Stimulated activated CD4-positive, alpha-beta T cell treated with anti-CD3 and anti-CD28 coated beads, Interleukin-2, amount 100 ng/mL, for 4 hours (primary cell): ENCODE measurements at regions not wholly inside any gene's neighbourhood (a gene's known extent, or its start where the extent isn't known, plus 50 kb on each side); places are given as distances from the start of the nearest gene placed in this dataset.

Experiments used
- DNase-seq: peaks from one replicate; pipeline ENCODE4 v3.0.0-alpha.2; 2020; ENCODE audit warnings: low read depth

GRCh38 chr9:79312686-79313421, 258.9 kb upstream of the TLE4 start:
- DNase-seq, result no peak

- no peak for DNase-seq
These were observed 246.3 kb upstream of the TLE4 start for GRCh38 chr9:79325501-79325900.

GRCh38 chr9:79329861-79330260, 241.9 kb upstream of the TLE4 start:
- DNase-seq, result no peak

DNA sequence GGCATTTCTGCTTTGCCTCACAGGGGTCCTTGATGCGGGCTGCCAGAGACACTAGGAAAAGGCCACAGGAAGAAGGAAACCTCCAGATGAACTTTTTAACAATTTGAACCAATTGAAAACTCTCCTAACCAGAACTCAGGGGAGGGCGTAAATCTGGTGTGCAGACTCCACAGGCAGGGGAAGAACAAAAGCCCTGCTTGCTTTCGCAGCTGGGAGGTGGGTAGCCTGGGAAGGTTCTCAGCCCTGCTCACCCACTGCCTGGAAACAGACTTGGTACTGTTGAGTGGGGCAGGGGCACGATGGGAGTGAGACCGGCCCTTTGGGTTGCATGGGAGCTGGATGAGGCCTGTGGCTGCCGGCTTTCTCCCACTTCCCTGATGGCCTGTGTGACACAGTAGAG, 237.8 kb upstream of the TLE4 start:
- no peak for DNase-seq

DNA sequence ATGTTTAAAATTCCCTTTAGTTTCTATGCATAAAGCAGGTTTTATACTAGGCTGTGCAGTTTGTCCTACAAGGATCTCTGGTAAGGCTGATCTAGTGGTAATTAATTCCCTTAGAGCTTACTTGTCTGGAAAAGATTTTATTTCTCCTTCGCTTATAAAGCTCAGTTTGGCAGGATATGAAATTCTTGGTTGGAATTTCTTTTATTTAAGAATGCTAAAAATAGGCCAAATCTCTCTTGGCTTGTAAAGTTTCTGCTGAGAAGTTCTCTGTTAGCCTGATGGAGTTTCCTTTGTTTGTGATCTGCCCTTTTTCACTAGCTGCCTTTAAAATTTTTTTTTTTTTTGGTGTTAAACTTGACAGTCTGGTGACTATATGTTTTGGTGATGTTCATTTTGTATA, 237.1 kb upstream of the TLE4 start:
- DNase-seq, result no peak

DNA sequence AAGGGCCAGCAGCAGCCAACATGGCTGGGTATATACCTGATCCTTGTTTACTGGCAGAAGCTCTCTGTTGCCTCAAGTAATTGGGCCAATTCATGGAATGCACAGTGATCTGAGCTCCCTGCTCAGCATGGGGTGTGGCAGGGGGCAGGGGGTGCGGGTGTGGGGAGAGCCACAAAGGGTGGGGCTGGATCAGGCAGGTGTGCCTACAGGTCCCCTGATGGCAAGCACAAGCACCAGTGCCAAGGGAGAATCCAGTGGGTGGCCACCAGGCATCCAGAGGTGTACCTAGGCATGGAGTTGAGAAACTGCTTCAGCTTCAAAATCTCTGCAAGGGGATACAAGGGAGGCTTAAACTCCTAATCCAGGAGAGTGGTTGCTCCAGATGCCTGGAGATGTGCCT, 235.8 kb upstream of the TLE4 start:
- DNase-seq, result no peak

DNA sequence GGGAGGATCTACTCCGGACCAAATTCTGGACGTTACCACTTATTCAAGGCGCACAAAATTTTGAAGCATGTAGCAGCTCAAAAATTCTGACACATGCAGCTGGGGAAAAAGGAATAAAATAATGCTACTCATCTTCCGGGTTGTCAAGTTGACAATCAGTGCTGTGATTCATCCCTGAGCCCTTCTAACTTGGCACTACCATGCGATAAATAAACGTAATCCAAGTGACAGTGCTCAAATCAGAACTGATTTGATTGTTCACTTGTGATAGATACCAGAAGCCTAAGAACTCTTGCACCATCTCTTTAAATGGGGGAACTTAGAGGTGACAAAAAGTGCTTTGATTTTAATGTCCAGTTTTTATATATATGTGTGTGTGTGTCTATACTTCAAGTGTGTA, 230.2 kb upstream of the TLE4 start:
- DNase-seq, result no peak

GRCh38 chr9:79346350-79347020, 225.3 kb upstream of the TLE4 start:
- DNase-seq, result no peak

- DNase-seq, result no peak
These were observed 219.4 kb upstream of the TLE4 start for GRCh38 chr9:79352322-79352721.

DNA sequence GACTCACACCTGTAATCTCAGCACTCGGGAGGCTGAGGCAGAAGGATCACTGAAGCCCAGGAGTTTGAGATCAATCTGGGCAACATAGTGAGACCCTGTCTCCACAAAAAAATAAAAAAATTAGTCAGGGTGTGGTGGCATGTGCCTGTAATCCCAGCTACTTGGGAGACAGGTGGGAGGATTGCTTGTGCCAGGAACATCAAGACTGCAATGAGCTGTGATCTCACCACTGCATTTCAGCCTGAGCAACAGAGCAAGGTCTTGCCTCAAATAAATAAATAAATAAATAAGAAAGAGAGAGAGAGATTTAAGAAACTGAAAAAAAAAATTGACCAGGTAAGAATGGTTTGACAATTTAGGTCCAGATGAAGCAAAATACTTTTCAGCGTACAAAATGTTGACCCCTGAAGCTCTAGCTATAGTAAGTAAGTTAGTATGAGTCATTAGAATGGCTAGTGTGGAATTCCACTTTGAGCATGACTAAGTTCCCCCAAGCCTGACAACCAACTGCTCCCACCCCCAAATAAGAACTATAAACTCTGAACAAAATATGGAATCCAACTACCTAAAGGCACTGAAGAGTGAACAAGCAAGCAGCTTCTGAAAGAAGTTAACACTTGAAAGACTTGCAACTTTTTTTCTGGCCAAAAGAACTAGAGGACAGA, 217.8 kb upstream of the TLE4 start:
- no peak for DNase-seq

- no peak for DNase-seq
These were observed 214.6 kb upstream of the TLE4 start for GRCh38 chr9:79357194-79357593.

DNA sequence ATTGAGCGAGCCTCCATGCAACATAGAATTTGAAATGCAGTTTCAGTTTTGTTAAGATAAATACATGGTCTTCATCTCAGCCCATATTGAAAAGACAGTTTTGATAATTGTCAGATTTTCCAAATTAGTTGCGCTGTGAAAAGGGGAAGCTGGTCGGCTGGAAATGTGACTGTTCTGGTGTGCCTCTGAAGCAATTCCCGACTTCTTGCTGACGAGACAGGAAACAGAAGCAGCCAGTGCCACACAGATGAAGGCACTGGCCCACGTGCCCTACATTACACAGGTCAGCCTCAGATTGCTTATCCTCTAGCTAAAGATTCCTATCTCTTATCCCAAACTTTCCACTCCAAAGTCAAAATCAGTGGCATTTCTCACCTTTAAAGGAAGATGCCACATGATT, 214.1 kb upstream of the TLE4 start:
- no peak for DNase-seq

- no peak for DNase-seq
These were observed 211.1 kb upstream of the TLE4 start for GRCh38 chr9:79360387-79361347.

DNA sequence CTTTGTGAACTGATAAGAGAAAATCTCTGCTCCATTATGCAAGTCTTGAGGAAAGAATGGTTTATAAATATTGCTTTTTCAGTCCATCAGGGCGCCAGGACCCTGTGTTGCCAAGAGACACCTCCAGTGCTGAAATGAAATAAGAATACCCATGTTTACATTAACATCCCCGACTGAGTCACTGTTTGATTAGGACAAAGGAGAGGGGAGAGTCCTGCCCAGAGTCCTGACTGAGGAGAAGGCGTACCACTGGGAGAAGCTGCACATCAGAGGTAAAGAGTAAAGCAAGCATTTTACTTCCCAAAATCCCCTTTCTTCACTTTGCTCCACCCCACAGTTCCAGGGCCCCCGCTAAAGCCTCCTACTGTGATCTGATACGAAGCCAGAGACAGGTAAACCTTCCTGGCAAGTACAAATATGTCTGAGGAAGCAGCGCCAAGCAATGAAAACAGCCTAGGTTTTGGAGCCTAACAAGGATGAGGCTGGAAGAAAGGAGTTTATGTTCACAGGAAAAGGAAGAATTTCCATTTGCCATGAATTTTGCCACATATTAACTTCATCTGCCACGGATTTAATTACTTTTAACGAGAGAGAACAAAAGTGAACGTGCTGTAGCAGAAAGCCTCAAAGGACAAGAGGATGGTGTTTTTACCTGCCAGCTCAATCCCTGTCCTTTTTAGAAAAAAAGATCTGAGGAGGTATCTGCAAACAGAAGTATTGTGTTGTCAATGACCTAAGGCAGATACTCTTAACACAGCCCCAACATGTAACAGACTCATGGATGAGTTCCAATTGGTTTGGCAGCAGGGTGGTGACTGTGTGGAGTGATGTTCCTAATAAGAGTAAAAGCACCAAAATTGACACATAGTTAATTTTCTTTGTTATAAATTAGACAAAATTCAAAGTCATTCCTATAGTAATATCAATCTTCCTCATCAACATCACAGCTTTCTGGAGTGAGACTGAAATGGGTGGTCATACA, 209.4 kb upstream of the TLE4 start:
- no peak for DNase-seq

GRCh38 chr9:79369676-79370075, 202.1 kb upstream of the TLE4 start:
- no peak for DNase-seq

- DNase-seq, result no peak
These were observed 200.5 kb upstream of the TLE4 start for GRCh38 chr9:79371301-79371700.

GRCh38 chr9:79371948-79372555, 199.7 kb upstream of the TLE4 start:
- DNase-seq, result no peak

DNA sequence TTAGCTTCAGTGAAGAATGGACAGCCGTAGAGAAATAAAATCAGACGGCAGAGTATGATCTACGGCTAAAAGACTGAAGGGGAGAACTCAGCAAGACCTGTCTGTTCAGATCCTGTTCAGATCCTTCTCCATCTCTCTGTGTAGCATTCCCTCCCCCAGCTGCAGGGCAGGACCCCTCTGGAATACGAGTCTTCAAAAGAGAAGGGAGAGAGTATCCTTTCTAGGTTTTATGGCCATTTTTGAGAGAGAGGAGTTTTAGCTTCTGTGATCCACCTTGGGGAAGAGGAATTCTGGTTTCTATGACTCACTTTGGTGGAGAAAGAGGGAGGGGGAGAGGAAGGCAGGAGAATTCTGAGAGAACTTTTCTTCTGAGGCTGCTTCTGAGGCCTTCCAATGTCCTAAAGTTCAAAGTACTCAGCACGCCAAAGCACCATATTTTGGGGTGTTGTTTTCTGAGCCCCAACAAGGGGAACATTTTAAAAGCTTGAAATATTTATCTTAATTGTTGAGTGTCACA, 194.4 kb upstream of the TLE4 start:
- no peak for DNase-seq

DNA sequence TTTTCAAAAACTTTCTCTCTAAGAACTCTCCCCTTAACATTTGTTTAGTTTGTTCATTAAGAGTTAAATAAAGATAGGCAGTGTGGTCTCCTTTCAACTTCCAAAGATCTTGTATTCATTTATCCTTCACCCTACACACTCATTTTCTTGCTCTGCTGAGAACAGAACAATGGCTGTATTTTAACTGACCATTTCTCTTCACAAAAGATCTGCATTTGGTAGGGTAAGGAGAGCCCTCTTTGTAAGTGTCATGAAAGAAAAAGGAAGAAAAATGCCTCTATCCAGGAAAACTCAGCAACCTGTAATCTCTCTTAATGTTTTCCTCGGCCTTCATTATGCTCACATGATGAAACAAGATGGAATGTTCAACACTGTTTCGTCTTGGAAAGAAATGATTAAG, 193.7 kb upstream of the TLE4 start:
- no peak for DNase-seq

- no peak for DNase-seq
These were observed 189.7 kb upstream of the TLE4 start for GRCh38 chr9:79382044-79382443.
